RPMI7951 (cell line): ENCODE measurements at regions not wholly inside any gene's neighbourhood (a gene's known extent, or its start where the extent isn't known, plus 50 kb on each side); places are given as distances from the start of the nearest gene placed in this dataset.
"Not testable (repeated sequence)": the region's sequence is repeated elsewhere in the genome, so short reads cannot be mapped to it uniquely, and the experiment has no call there.

Experiments used
- DNase-seq: peaks from one replicate; pipeline ENCODE4 v3.0.0-alpha.2; 2012; ENCODE audit warnings: low read depth

GRCh38 chr6:63440594-63440993 is 120.8 kb upstream of the LGSN start:
- no peak for DNase-seq

- DNase-seq: peak; percentile 1
Measured at GRCh38 chr6:63441266-63441956, 121.6 kb upstream of the LGSN start.

GRCh38 chr6:63442870-63443269 is 123.1 kb upstream of the LGSN start:
- no peak for DNase-seq

- DNase-seq: no peak
Measured at GRCh38 chr6:63444768-63445167, 125.0 kb upstream of the LGSN start.

GRCh38 chr6:63446405-63446804 is 125.9 kb upstream of the LOC128125822 start:
- no peak for DNase-seq

- DNase-seq: no peak
Measured at GRCh38 chr6:63447134-63447533, 125.1 kb upstream of the LOC128125822 start.

GRCh38 chr6:63448229-63448628 is 124.1 kb upstream of the LOC128125822 start:
- DNase-seq: no peak

GRCh38 chr6:63449714-63450113 is 122.6 kb upstream of the LOC128125822 start:
- no peak for DNase-seq

GRCh38 chr6:63451238-63451637 is 121.0 kb upstream of the LOC128125822 start:
- DNase-seq: no peak

- no peak for DNase-seq
Measured at GRCh38 chr6:63452125-63452524, 120.2 kb upstream of the LOC128125822 start.

GRCh38 chr6:63456734-63457133 is 115.5 kb upstream of the LOC128125822 start:
- no peak for DNase-seq

- no peak for DNase-seq
Measured at GRCh38 chr6:63458480-63459115, 113.7 kb upstream of the LOC128125822 start.

- DNase-seq: no peak
Measured at GRCh38 chr6:63459814-63460213, 112.5 kb upstream of the LOC128125822 start.

GRCh38 chr6:63460971-63461370 is 111.3 kb upstream of the LOC128125822 start:
- no peak for DNase-seq

- DNase-seq: no peak
Measured at GRCh38 chr6:63464060-63464459, 108.2 kb upstream of the LOC128125822 start.

GRCh38 chr6:63465750-63466149 is 106.5 kb upstream of the LOC128125822 start:
- no peak for DNase-seq

- no peak for DNase-seq
Measured at GRCh38 chr6:63466242-63466733, 106.0 kb upstream of the LOC128125822 start.

- DNase-seq: no peak
Measured at GRCh38 chr6:63467247-63467954, 104.9 kb upstream of the LOC128125822 start.

- not testable (repeated sequence) for DNase-seq
Measured at GRCh38 chr6:63471145-63471544, 101.1 kb upstream of the LOC128125822 start.

GRCh38 chr6:63471654-63472053 is 100.6 kb upstream of the LOC128125822 start:
- DNase-seq: no peak

GRCh38 chr6:63475707-63476106 is 96.6 kb upstream of the LOC128125822 start:
- no peak for DNase-seq

GRCh38 chr6:63476302-63476701 is 96.0 kb upstream of the LOC128125822 start:
- no peak for DNase-seq
